NT2/D1 (cell line): ENCODE measurements at regions not wholly inside any gene's neighbourhood (a gene's known extent, or its start where the extent isn't known, plus 50 kb on each side); places are given as distances from the start of the nearest gene placed in this dataset.

Experiments
- SUZ12 ChIP-seq: IDR thresholded peaks from 2 replicates; pipeline ENCODE4 v1.6.1; 2011; ENCODE audit not compliant: insufficient read length, insufficient read depth; ENCODE audit errors: extremely low read depth
- YY1 ChIP-seq: IDR thresholded peaks from 2 replicates; pipeline ENCODE4 v1.6.1; 2011; ENCODE audit not compliant: insufficient read length, insufficient read depth
- ZNF274 ChIP-seq: IDR thresholded peaks from 2 replicates; pipeline ENCODE4 v1.6.1; 2011; ENCODE audit warnings: mild to moderate bottlenecking, low read depth, low read length

DNA sequence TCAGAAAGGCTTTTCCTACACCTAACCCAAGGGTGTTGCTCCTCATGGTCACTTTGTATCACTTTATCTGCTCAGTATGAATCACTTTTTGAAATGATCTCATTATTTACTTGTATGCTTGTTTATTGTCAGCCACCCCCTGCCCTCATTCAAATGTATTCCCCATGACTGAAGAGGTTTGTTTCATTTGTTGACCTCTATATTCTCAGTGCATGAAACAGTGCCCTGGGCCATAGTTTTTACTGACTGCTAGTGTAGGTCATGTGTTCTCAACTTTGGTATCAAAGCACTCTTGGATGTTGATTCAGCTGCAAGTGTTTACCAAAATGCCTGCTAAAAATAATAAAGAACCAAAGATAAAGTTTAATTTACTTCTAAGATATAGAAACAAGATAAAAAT, 381.7 kb upstream of the ARPP21 start:
- TF ChIP-seq YY1 (no peak), ZNF274 (no peak), SUZ12 (no peak)
